ENCODE measurements at regions not wholly inside any gene's neighbourhood (a gene's known extent, or its start where the extent isn't known, plus 50 kb on each side); places are given as distances from the start of the nearest gene placed in this dataset.
"Not testable (repeated sequence)": the region's sequence is repeated elsewhere in the genome, so short reads cannot be mapped to it uniquely, and the experiment has no call there.

GRCh38 chrX:121374471-121374870 is 327.1 kb downstream of the GLUD2 start:
- H3K4me3 Mint-ChIP-seq: no peak overlapping the region
- H3K27me3 Mint-ChIP-seq (ENCODE audit: low read depth): no peaks in the 10 kb centered on the region
- no peak for DNase-seq (ENCODE audit: low read depth, low spot score)
- H3K9me3 Mint-ChIP-seq: no peaks in the 10 kb centered on the region
- no peaks in the 10 kb centered on the region for H3K4me1 Mint-ChIP-seq
- no peaks in the 10 kb centered on the region for H3K36me3 Mint-ChIP-seq (ENCODE audit: low read depth)
- H3K27ac Mint-ChIP-seq (ENCODE audit: unreplicated experiment): no peak overlapping the region
- no peak for TF ChIP-seq CTCF (conservative IDR thresholded peaks at IDR 0.05)

GRCh38 chrX:121381915-121382314 is 334.5 kb downstream of the GLUD2 start:
- not testable (repeated sequence) for H3K36me3 Mint-ChIP-seq (ENCODE audit: low read depth); H3K27me3 Mint-ChIP-seq (ENCODE audit: low read depth); DNase-seq (ENCODE audit: low read depth, low spot score); H3K4me3 Mint-ChIP-seq; H3K27ac Mint-ChIP-seq (ENCODE audit: unreplicated experiment); H3K4me1 Mint-ChIP-seq; H3K9me3 Mint-ChIP-seq

- peaks cover 2% of the 10 kb centered on the region for H3K36me3 Mint-ChIP-seq (ENCODE audit: low read depth)
- H3K27me3 Mint-ChIP-seq (ENCODE audit: low read depth): no peaks in the 10 kb centered on the region
- no peaks in the 10 kb centered on the region for H3K4me1 Mint-ChIP-seq
- H3K27ac Mint-ChIP-seq (ENCODE audit: unreplicated experiment): no peak overlapping the region
- H3K4me3 Mint-ChIP-seq: no peak overlapping the region
- DNase-seq (ENCODE audit: low read depth, low spot score): no peak
- no peak for TF ChIP-seq CTCF (conservative IDR thresholded peaks at IDR 0.05)
- peaks cover 10% of the 10 kb centered on the region for H3K9me3 Mint-ChIP-seq
These were observed 342.7 kb downstream of the GLUD2 start for GRCh38 chrX:121389976-121390714.

GRCh38 chrX:121405826-121406225 is 358.4 kb downstream of the GLUD2 start:
- Mint-ChIP-seq H3K9me3 (peaks cover 18% of the 10 kb centered on the region), H3K27me3 (ENCODE audit: low read depth) (no peaks in the 10 kb centered on the region), H3K4me3 (no peak overlapping the region), H3K27ac (ENCODE audit: unreplicated experiment) (no peak overlapping the region), H3K4me1 (no peaks in the 10 kb centered on the region), H3K36me3 (ENCODE audit: low read depth) (no peaks in the 10 kb centered on the region)
- no peak for DNase-seq (ENCODE audit: low read depth, low spot score)
- no peak for TF ChIP-seq CTCF (conservative IDR thresholded peaks at IDR 0.05)

GRCh38 chrX:121407627-121408026 is 360.2 kb downstream of the GLUD2 start:
- Mint-ChIP-seq H3K4me3 (no peak overlapping the region), H3K4me1 (no peaks in the 10 kb centered on the region), H3K27me3 (ENCODE audit: low read depth) (no peaks in the 10 kb centered on the region), H3K27ac (ENCODE audit: unreplicated experiment) (no peak overlapping the region), H3K9me3 (peaks cover 17% of the 10 kb centered on the region), H3K36me3 (ENCODE audit: low read depth) (no peaks in the 10 kb centered on the region)
- no peak for DNase-seq (ENCODE audit: low read depth, low spot score)
- no peak for TF ChIP-seq CTCF (conservative IDR thresholded peaks at IDR 0.05)

GRCh38 chrX:121431514-121431913 is 384.1 kb downstream of the GLUD2 start:
- DNase-seq (ENCODE audit: low read depth, low spot score); H3K27me3 Mint-ChIP-seq (ENCODE audit: low read depth); H3K9me3 Mint-ChIP-seq; H3K4me3 Mint-ChIP-seq; H3K27ac Mint-ChIP-seq (ENCODE audit: unreplicated experiment); H3K4me1 Mint-ChIP-seq; H3K36me3 Mint-ChIP-seq (ENCODE audit: low read depth): not testable (repeated sequence)

All from neural crest cell (in vitro differentiated cells).